ENCODE measurements at regions not wholly inside any gene's neighbourhood (a gene's known extent, or its start where the extent isn't known, plus 50 kb on each side); places are given as distances from the start of the nearest gene placed in this dataset.

- TF ChIP-seq E2F8 (IDR thresholded peaks at IDR 0.05; ENCODE audit: low read depth, partially characterized antibody) (no peak), SUPT20H (IDR thresholded peaks at IDR 0.05; ENCODE audit: borderline replicate concordance, control insufficient read depth, low read depth, low read length) (no peak)
Measured at GRCh38 chr2:9150568-9150900, 56.1 kb upstream of the ASAP2 start (continued).

GRCh38 chr2:9149726-9150567 lies 56.7 kb upstream of the ASAP2 start:
- Histone ChIP-seq H3K27me3 (replicated peaks in 1 of 2; ENCODE audit: control insufficient read depth in 2 of 2, insufficient read depth in 2 of 2, low read length in 1 of 2) (no peaks in the 10 kb centered on the region; a peak in 3 of 4 replicates), H3K4me1 (ENCODE audit: control insufficient read depth, insufficient read depth, low read length) (no peaks in the 10 kb centered on the region), H3K4me3 (no peak overlapping the region), H3K9me3 (replicated peaks; ENCODE audit: control insufficient read depth, insufficient read depth, low read length) (no peaks in the 10 kb centered on the region), H3K36me3 (ENCODE audit: control insufficient read depth in 2 of 2, insufficient read depth in 2 of 2, low read length in 1 of 2) (no peaks in the 10 kb centered on the region), H4K20me1 (ENCODE audit: control insufficient read depth, insufficient read depth) (no peaks in the 10 kb centered on the region), H2AFZ (ENCODE audit: control insufficient read depth, low read depth, low read length) (no peak overlapping the region), H3K9ac (ENCODE audit: control insufficient read depth, insufficient read depth, low read length) (no peak overlapping the region), H3K79me2 (ENCODE audit: control insufficient read depth, insufficient read depth, low read length) (no peaks in the 10 kb centered on the region), H3K27ac (ENCODE audit: control insufficient read depth, insufficient read depth) (no peak overlapping the region), H3K4me2 (ENCODE audit: control insufficient read depth, insufficient read depth) (no peak overlapping the region)
- BruUV-seq (replicated peaks), result no TSS peak
- ATAC-seq (no peak), DNase-seq (ENCODE audit: low read depth, low spot score) (no peak), FAIRE-seq (no peak)
- in situ Hi-C loops (cut with MboI) (no loop called here), intact Hi-C loops (cut with micrococcal nuclease; ENCODE audit: unreplicated experiment) (loop anchor here (10.0 kb wide), 1 partner anchor 185 kb away; no protein-coding TSS in a partner anchor)
- RAD21 ChIA-PET (ENCODE audit: unreplicated experiment), result no interaction called here
- 49% methylated on average over 19 of the region's 20 CpGs for WGBS (ENCODE audit: insufficient coverage, insufficient replicate concordance, low lambda C conversion rate, missing lambda C conversion rate)
- SMC1A ChIA-PET (ENCODE audit: uncharacterized antibody, unreplicated experiment), result no interaction called here
- no peak for TF ChIP-seq YBX1 (IDR thresholded peaks at IDR 0.05)
- TF ChIP-seq ZNF687 (IDR thresholded peaks at IDR 0.05), result no peak
- TF ChIP-seq DPF2 (IDR thresholded peaks at IDR 0.05), result no peak
- TF ChIP-seq MEF2A (IDR thresholded peaks at IDR 0.05; ENCODE audit: insufficient read depth, low read depth, low read length), result no peak
- CTCF ChIA-PET, result no interaction called here
- POLR2A ChIA-PET, result no interaction called here
